Karpas-422 (cell line): ENCODE measurements at regions not wholly inside any gene's neighbourhood (a gene's known extent, or its start where the extent isn't known, plus 50 kb on each side); places are given as distances from the start of the nearest gene placed in this dataset.

Experiments
- DNase-seq: peaks from one replicate; pipeline ENCODE4 v3.0.0-alpha.2; 2015
- H2AFZ ChIP-seq: fragments of 200-600 bp; sonication (generic); 2 replicates; pipeline ENCODE4 v1.6.1; 2014; ENCODE audit warnings: antibody characterized with exemption, low read length, mixed read lengths
- H3K27ac ChIP-seq: fragments of 200-600 bp; sonication (generic); 2 replicates; pipeline ENCODE4 v1.5.1; 2014; ENCODE audit warnings: mild to moderate bottlenecking, low read length, moderate library complexity
- H3K27me3 ChIP-seq: fragments of 200-600 bp; sonication (generic); 2 replicates; pipeline ENCODE4 v1.6.1; 2014; ENCODE audit warnings: low read length, mixed read lengths
- H3K36me3 ChIP-seq: fragments of 200-600 bp; sonication (generic); 2 replicates; pipeline ENCODE4 v1.6.1; 2014; ENCODE audit warnings: low read length, mixed read lengths; ENCODE audit not compliant: insufficient read depth
- H3K4me1 ChIP-seq: fragments of 200-600 bp; sonication (generic); 2 replicates; pipeline ENCODE4 v1.6.1; 2014; ENCODE audit warnings: mild to moderate bottlenecking, low read length, mixed read lengths
- H3K4me2 ChIP-seq: fragments of 200-600 bp; sonication (generic); 2 replicates; pipeline ENCODE4 v1.6.1; 2014; ENCODE audit warnings: low read length, low read depth, mild to moderate bottlenecking; ENCODE audit not compliant: poor library complexity, severe bottlenecking
- H3K4me3 ChIP-seq: fragments of 200-600 bp; sonication (generic); 2 replicates; pipeline ENCODE4 v1.5.1; 2014; ENCODE audit warnings: mild to moderate bottlenecking, antibody characterized with exemption, low read length, mixed read lengths
- H3K79me2 ChIP-seq: fragments of 200-600 bp; sonication (generic); 2 replicates; pipeline ENCODE4 v1.6.1; 2014; ENCODE audit warnings: mild to moderate bottlenecking, low read length, mixed read lengths
- H3K9ac ChIP-seq: fragments of 200-600 bp; sonication (generic); 2 replicates; pipeline ENCODE4 v1.6.0; 2014; ENCODE audit warnings: low read length
- H3K9me2 ChIP-seq: fragments of 200-600 bp; sonication (generic), shearing (Covaris generic); replicated peaks from 2 replicates; pipeline ENCODE4 v1.6.0; 2014; ENCODE audit warnings: mild to moderate bottlenecking, low read length, moderate library complexity; ENCODE audit not compliant: insufficient read depth
- H3K9me3 ChIP-seq: fragments of 300-700, 200-600 bp; sonication (generic); 2 replicates; pipeline ENCODE4 v1.6.1; 2014; ENCODE audit warnings: low read length, mixed read lengths
- H4K20me1 ChIP-seq: fragments of 200-600 bp; sonication (generic); 2 replicates; pipeline ENCODE4 v1.6.1; 2014; ENCODE audit warnings: mild to moderate bottlenecking, antibody characterized with exemption, low read length, low read depth; ENCODE audit not compliant: insufficient read depth

GRCh38 chr10:91150631-91151030, 69.8 kb upstream of the PCGF5 start:
- H3K4me1 ChIP-seq: no peaks in the 10 kb centered on the region
- no peaks in the 10 kb centered on the region for H3K9me2 ChIP-seq
- H3K36me3 ChIP-seq: no peaks in the 10 kb centered on the region
- H3K79me2 ChIP-seq: no peaks in the 10 kb centered on the region
- H4K20me1 ChIP-seq: no peaks in the 10 kb centered on the region
- H2AFZ ChIP-seq: no peak overlapping the region
- H3K9ac ChIP-seq: no peak overlapping the region
- H3K9me3 ChIP-seq: no peaks in the 10 kb centered on the region
- H3K4me3 ChIP-seq: no peak overlapping the region
- no peak for DNase-seq
- H3K27ac ChIP-seq: no peak overlapping the region
- no peak overlapping the region for H3K4me2 ChIP-seq
- no peaks in the 10 kb centered on the region for H3K27me3 ChIP-seq

GRCh38 chr10:91153508-91153907, 67.0 kb upstream of the PCGF5 start:
- no peak for DNase-seq
- no peak overlapping the region for H3K27ac ChIP-seq
- no peak overlapping the region for H3K9ac ChIP-seq
- no peaks in the 10 kb centered on the region for H3K79me2 ChIP-seq
- no peak overlapping the region for H3K4me3 ChIP-seq
- no peaks in the 10 kb centered on the region for H3K4me1 ChIP-seq
- H4K20me1 ChIP-seq: no peaks in the 10 kb centered on the region
- H3K9me2 ChIP-seq: no peaks in the 10 kb centered on the region
- H3K36me3 ChIP-seq: no peaks in the 10 kb centered on the region
- H3K27me3 ChIP-seq: no peaks in the 10 kb centered on the region
- H2AFZ ChIP-seq: no peak overlapping the region
- H3K4me2 ChIP-seq: no peak overlapping the region
- no peaks in the 10 kb centered on the region for H3K9me3 ChIP-seq

- H3K79me2 ChIP-seq: no peaks in the 10 kb centered on the region
- H3K36me3 ChIP-seq: no peaks in the 10 kb centered on the region
- H3K9me3 ChIP-seq: no peaks in the 10 kb centered on the region
- no peak overlapping the region for H2AFZ ChIP-seq
- no peak overlapping the region for H3K4me2 ChIP-seq
- H3K27me3 ChIP-seq: no peaks in the 10 kb centered on the region
- H3K4me3 ChIP-seq: no peak overlapping the region
- no peaks in the 10 kb centered on the region for H3K4me1 ChIP-seq
- DNase-seq: no peak
- H3K27ac ChIP-seq: no peak overlapping the region
- H3K9me2 ChIP-seq: no peaks in the 10 kb centered on the region
- H3K9ac ChIP-seq: no peak overlapping the region
- H4K20me1 ChIP-seq: no peaks in the 10 kb centered on the region
Measured at GRCh38 chr10:91154842-91155241, 65.6 kb upstream of the PCGF5 start.

- no peaks in the 10 kb centered on the region for H3K27me3 ChIP-seq
- no peak overlapping the region for H3K4me2 ChIP-seq
- DNase-seq: no peak
- H3K9me2 ChIP-seq: no peaks in the 10 kb centered on the region
- H3K4me1 ChIP-seq: no peaks in the 10 kb centered on the region
- no peaks in the 10 kb centered on the region for H4K20me1 ChIP-seq
- H3K79me2 ChIP-seq: no peaks in the 10 kb centered on the region
- H3K9me3 ChIP-seq: no peaks in the 10 kb centered on the region
- H3K9ac ChIP-seq: no peak overlapping the region
- no peak overlapping the region for H2AFZ ChIP-seq
- H3K4me3 ChIP-seq: no peak overlapping the region
- H3K36me3 ChIP-seq: no peaks in the 10 kb centered on the region
- H3K27ac ChIP-seq: no peak overlapping the region
Measured at GRCh38 chr10:91156196-91156595, 64.3 kb upstream of the PCGF5 start.

GRCh38 chr10:91159254-91159783, 61.1 kb upstream of the PCGF5 start:
- peaks cover 4% of the 10 kb centered on the region; the same call in 1 of the 2 replicates for H3K4me1 ChIP-seq
- no peaks in the 10 kb centered on the region for H3K79me2 ChIP-seq
- H3K4me3 ChIP-seq: no peak overlapping the region
- H3K36me3 ChIP-seq: no peaks in the 10 kb centered on the region
- no peak overlapping the region for H3K27ac ChIP-seq
- no peaks in the 10 kb centered on the region for H3K9me3 ChIP-seq
- H4K20me1 ChIP-seq: no peaks in the 10 kb centered on the region
- H3K9me2 ChIP-seq: no peaks in the 10 kb centered on the region
- H3K27me3 ChIP-seq: no peaks in the 10 kb centered on the region
- DNase-seq: no peak
- H2AFZ ChIP-seq: no peak overlapping the region
- H3K9ac ChIP-seq: no peak overlapping the region
- H3K4me2 ChIP-seq: no peak overlapping the region

- Histone ChIP-seq H3K4me2 (peak overlapping the region; percentile 61), H3K4me1 (peaks cover 4% of the 10 kb centered on the region; the same call in 1 of the 2 replicates), H3K27ac (no peak overlapping the region), H2AFZ (peak overlapping the region; percentile 28; the same call in 1 of the 2 replicates), H3K9me3 (no peaks in the 10 kb centered on the region), H3K4me3 (peak overlapping the region; percentile 58; the same call in 1 of the 2 replicates), H4K20me1 (no peaks in the 10 kb centered on the region), H3K36me3 (no peaks in the 10 kb centered on the region), H3K9ac (peak overlapping the region; percentile 43), H3K9me2 (no peaks in the 10 kb centered on the region), H3K79me2 (no peaks in the 10 kb centered on the region), H3K27me3 (no peaks in the 10 kb centered on the region)
- peak; percentile 38 for DNase-seq
Measured at GRCh38 chr10:91162050-91162494, 58.4 kb upstream of the PCGF5 start.

GRCh38 chr10:91162495-91163268, 57.8 kb upstream of the PCGF5 start:
- H3K36me3 ChIP-seq: no peaks in the 10 kb centered on the region
- peak overlapping the region; percentile 64 for H3K4me3 ChIP-seq
- no peak overlapping the region for H3K27ac ChIP-seq
- no peaks in the 10 kb centered on the region for H4K20me1 ChIP-seq
- peak overlapping the region; percentile 50; the same call in 1 of the 2 replicates for H2AFZ ChIP-seq
- no peaks in the 10 kb centered on the region for H3K79me2 ChIP-seq
- H3K9ac ChIP-seq: peak overlapping the region; percentile 67
- H3K9me2 ChIP-seq: no peaks in the 10 kb centered on the region
- H3K4me2 ChIP-seq: peak overlapping the region; percentile 65
- no peaks in the 10 kb centered on the region for H3K9me3 ChIP-seq
- H3K27me3 ChIP-seq: no peaks in the 10 kb centered on the region
- H3K4me1 ChIP-seq: peaks cover 4% of the 10 kb centered on the region; the same call in 1 of the 2 replicates
- peak; percentile 49 for DNase-seq

- Histone ChIP-seq H4K20me1 (no peaks in the 10 kb centered on the region), H3K4me2 (peak overlapping the region; percentile 65), H3K9me2 (no peaks in the 10 kb centered on the region), H2AFZ (0 out of 2 replicates have a peak overlapping the region, but pooled peaks have one; percentile 50), H3K27ac (no peak overlapping the region), H3K4me1 (peaks cover 4% of the 10 kb centered on the region; the same call in 1 of the 2 replicates), H3K79me2 (no peaks in the 10 kb centered on the region), H3K9me3 (no peaks in the 10 kb centered on the region), H3K4me3 (peak overlapping the region; percentile 64), H3K9ac (peak overlapping the region; percentile 67), H3K27me3 (no peaks in the 10 kb centered on the region), H3K36me3 (no peaks in the 10 kb centered on the region)
- peak; percentile 76 for DNase-seq
Measured at GRCh38 chr10:91163269-91163868, 57.1 kb upstream of the PCGF5 start.
